WI38 (cell line): ENCODE measurements at regions not wholly inside any gene's neighbourhood (a gene's known extent, or its start where the extent isn't known, plus 50 kb on each side); places are given as distances from the start of the nearest gene placed in this dataset.

Experiments used
- H3K4me3 ChIP-seq: 2 replicates; pipeline ENCODE4 v1.5.1; 2011; ENCODE audit warnings: low read depth, mild to moderate bottlenecking, control low read depth, low read length
- CTCF ChIP-seq: IDR thresholded peaks from 2 replicates; pipeline ENCODE4 v1.5.1; 2012; ENCODE audit warnings: low read depth, mild to moderate bottlenecking, control low read depth, low read length

DNA sequence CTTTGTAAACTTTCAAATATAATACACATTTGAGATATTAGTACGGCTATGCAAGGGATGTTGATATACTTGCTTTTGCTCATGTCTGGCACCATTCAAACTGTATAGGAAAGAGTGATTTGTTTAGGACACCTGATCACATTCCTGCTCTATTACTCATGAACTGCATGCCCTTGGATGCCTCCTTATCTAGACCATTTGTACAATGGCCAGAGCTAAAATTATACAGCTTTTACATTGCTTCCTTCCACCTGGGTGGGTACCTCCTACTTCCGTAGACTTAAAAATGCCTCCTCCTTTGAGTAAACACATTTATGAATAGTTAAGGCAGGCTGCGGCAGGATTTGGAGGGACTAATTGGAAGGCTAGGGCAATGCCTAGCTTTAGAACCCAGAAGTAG, 85.4 kb upstream of the PBX1 start:
- no peak for TF ChIP-seq CTCF
- no peak overlapping the region for H3K4me3 ChIP-seq

- H3K4me3 ChIP-seq, result no peak overlapping the region
- TF ChIP-seq CTCF, result no peak
Observed at GRCh38 chr1:164475834-164476233, 83.2 kb upstream of the PBX1 start.

- H3K4me3 ChIP-seq, result no peak overlapping the region
Observed at GRCh38 chr1:164477343-164477742, 81.6 kb upstream of the PBX1 start.

GRCh38 chr1:164479242-164479641, 79.7 kb upstream of the PBX1 start:
- no peak overlapping the region for H3K4me3 ChIP-seq
- TF ChIP-seq CTCF, result no peak

More at GRCh38 chr1:164477343-164477742, 81.6 kb upstream of the PBX1 start:
- no peak for TF ChIP-seq CTCF

DNA sequence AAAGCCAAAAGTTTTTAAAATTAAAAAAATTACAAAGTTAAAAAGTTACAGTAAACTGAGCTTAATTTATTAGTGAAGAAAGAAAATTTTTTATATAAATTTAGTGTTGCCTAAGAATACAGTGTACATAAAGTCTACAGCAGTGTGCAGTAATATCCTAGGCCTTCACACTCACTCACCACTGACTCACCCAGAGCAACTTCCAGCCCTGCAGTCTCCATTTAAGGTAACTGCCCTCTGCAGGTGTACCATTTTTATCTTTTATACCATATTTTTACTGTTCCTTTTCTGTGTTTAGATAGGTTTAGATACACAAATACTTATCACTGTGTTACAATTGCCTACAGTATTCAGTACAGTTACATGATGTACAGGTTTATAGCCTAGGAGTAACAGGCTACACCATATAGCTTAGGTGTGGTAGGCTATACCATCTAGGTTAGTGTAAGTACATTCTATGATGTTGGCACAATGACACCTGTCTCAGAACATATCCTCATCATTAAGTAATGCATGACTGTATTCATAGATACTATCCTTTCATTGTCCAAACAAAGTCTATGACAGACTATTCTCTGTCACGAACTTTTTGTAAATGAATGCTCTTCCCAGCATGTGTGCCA, 78.6 kb upstream of the PBX1 start:
- H3K4me3 ChIP-seq, result no peak overlapping the region
- no peak for TF ChIP-seq CTCF

DNA sequence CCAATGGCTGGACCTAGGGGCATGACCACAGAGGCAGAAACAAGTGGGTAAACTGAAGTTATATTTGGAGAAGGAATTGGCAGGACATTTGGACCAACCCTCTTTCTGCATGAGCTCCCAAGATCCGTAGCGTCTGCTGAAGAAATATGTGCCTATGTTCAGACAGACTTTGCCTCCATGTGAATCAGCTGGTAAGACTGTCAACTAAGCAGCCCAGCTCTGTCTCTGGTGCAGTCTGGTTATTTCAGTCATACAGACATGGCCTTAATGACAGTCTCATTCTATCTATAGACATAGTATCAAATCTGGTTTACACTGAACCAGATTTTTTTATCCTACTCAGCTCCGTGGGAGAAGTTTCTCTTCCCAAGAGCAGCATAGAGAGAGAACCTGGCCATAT, 63.1 kb upstream of the PBX1 start:
- H3K4me3 ChIP-seq, result no peak overlapping the region
- TF ChIP-seq CTCF, result no peak

- no peak overlapping the region for H3K4me3 ChIP-seq
- TF ChIP-seq CTCF, result no peak
Observed at GRCh38 chr1:164498792-164499191, 60.2 kb upstream of the PBX1 start.
